Naive thymus-derived CD4-positive, alpha-beta T cell (primary cell): ENCODE measurements at regions not wholly inside any gene's neighbourhood (a gene's known extent, or its start where the extent isn't known, plus 50 kb on each side); places are given as distances from the start of the nearest gene placed in this dataset.

Experiments
- ATAC-seq: fragments of 150-1000 bp; cut with Tn5 transposase; 2 replicates; pipeline ENCODE4 v1.10.0; 2021; ENCODE audit warnings: mild to moderate bottlenecking, moderate library complexity
- CTCF ChIA-PET: fragments of 350-600 bp; sonication (Branson Sonifier 250); formaldehyde crosslinking; loops from one replicate; lab custom pipeline; 2021; ENCODE audit warnings: antibody characterized with exemption; lab: Charles Lee
- POLR2A ChIA-PET: fragments of 350-600 bp; sonication (Branson Sonifier 250); formaldehyde crosslinking; loops from one replicate; lab custom pipeline; 2021; ENCODE audit warnings: antibody characterized with exemption, inconsistent platforms; lab: Charles Lee
- DNase-seq, 9 donors: peaks; one replicate each; pipeline versions ENCODE4 v3.0.0 to v3.0.0-alpha.2; 2020 to 2022; ENCODE audit warnings: mixed read lengths in 1 of 9
- H3K27ac ChIP-seq: one replicate; pipeline ENCODE4 v1.7.0; 2013; ENCODE audit warnings: mild to moderate bottlenecking, low read depth, low read length, moderate library complexity
- H3K27me3 ChIP-seq, 2 donors: one replicate each; pipeline ENCODE4 v1.7.0; 2013; ENCODE audit warnings: low read length in 2 of 2, mild to moderate bottlenecking in 2 of 2, moderate library complexity in 2 of 2; ENCODE audit not compliant: control insufficient read depth in 2 of 2, insufficient read depth in 2 of 2
- H3K36me3 ChIP-seq, 3 experiments: 1 replicate in 2 of 3; 2 replicates in 1 of 3; pipeline ENCODE4 v1.7.0; 2013; ENCODE audit warnings: low read length in 3 of 3, mild to moderate bottlenecking in 3 of 3, moderate library complexity in 1 of 3; ENCODE audit not compliant: insufficient read depth in 3 of 3, control insufficient read depth in 2 of 3
- H3K4me1 ChIP-seq, 2 donors: one replicate each; pipeline ENCODE4 v1.7.0; 2013; ENCODE audit warnings: low read length in 2 of 2, mild to moderate bottlenecking in 2 of 2, moderate library complexity in 1 of 2; ENCODE audit not compliant: control insufficient read depth in 2 of 2, insufficient read depth in 2 of 2
- H3K4me3 ChIP-seq: 2 replicates; pipeline ENCODE4 v1.7.0; 2013; ENCODE audit warnings: mild to moderate bottlenecking, low read length
- H3K9me3 ChIP-seq, 3 experiments: 1 replicate in 2 of 3; 2 replicates in 1 of 3; pipeline ENCODE4 v1.7.0; 2013; ENCODE audit warnings: low read length in 3 of 3; ENCODE audit not compliant: control insufficient read depth in 2 of 3
- H3K27ac Mint-ChIP-seq, 9 donors: one replicate each; pipeline ENCODE4 v1.8.0; 2020 to 2022; ENCODE audit warnings: mixed read lengths in 9 of 9, mild to moderate bottlenecking in 8 of 9, moderate library complexity in 5 of 9, inconsistent platforms in 2 of 9
- H3K27me3 Mint-ChIP-seq, 5 donors: one replicate each; pipeline ENCODE4 v1.8.0; 2021 to 2022; ENCODE audit warnings: mixed read lengths in 5 of 5, mild to moderate bottlenecking in 1 of 5
- H3K36me3 Mint-ChIP-seq, 5 donors: one replicate each; pipeline ENCODE4 v1.8.0; 2020 to 2022; ENCODE audit warnings: mixed read lengths in 5 of 5, mild to moderate bottlenecking in 3 of 5, inconsistent platforms in 1 of 5
- H3K4me1 Mint-ChIP-seq, 7 donors: one replicate each; pipeline ENCODE4 v1.8.0; 2020 to 2022; ENCODE audit warnings: mixed read lengths in 7 of 7, mild to moderate bottlenecking in 3 of 7, inconsistent platforms in 1 of 7
- H3K4me3 Mint-ChIP-seq, 10 donors: one replicate each; pipeline ENCODE4 v1.8.0; 2020 to 2022; ENCODE audit warnings: mild to moderate bottlenecking in 10 of 10, mixed read lengths in 10 of 10, moderate library complexity in 6 of 10, inconsistent platforms in 2 of 10
- H3K9me3 Mint-ChIP-seq, 11 donors: one replicate each; pipeline ENCODE4 v1.8.0; 2020 to 2022; ENCODE audit warnings: mixed read lengths in 11 of 11, mild to moderate bottlenecking in 4 of 11, inconsistent platforms in 1 of 11, moderate library complexity in 1 of 11
- intact Hi-C, 2 donors: fragments of 100-400 bp; cut with micrococcal nuclease; formaldehyde crosslinking; loops; one replicate each; pipeline ENCODE4 v1.15.1; 2023

GRCh38 chr10:117748058-117748457 is 205.5 kb downstream of the EMX2 start:
- H3K4me3 ChIP-seq = no peak overlapping the region
- peaks cover 0 to 10% (median 0%) of the 10 kb centered on the region in 5 donors for H3K27me3 Mint-ChIP-seq
- no peaks in the 10 kb centered on the region for H3K4me1 ChIP-seq
- H3K27ac ChIP-seq = no peak overlapping the region
- intact Hi-C loops = no loop called here
- no peaks in the 10 kb centered on the region for H3K36me3 ChIP-seq
- H3K4me3 Mint-ChIP-seq = no peak overlapping the region
- no peaks in the 10 kb centered on the region for H3K27me3 ChIP-seq
- ChIA-PET POLR2A (no interaction called here), CTCF (no interaction called here)
- peaks cover 0 to 3% (median 0%) of the 10 kb centered on the region in 11 donors for H3K9me3 Mint-ChIP-seq
- DNase-seq (no peak), ATAC-seq (no peak)
- H3K27ac Mint-ChIP-seq = no peak overlapping the region
- H3K9me3 ChIP-seq = no peaks in the 10 kb centered on the region
- no peaks in the 10 kb centered on the region for H3K4me1 Mint-ChIP-seq
- no peaks in the 10 kb centered on the region for H3K36me3 Mint-ChIP-seq

DNA sequence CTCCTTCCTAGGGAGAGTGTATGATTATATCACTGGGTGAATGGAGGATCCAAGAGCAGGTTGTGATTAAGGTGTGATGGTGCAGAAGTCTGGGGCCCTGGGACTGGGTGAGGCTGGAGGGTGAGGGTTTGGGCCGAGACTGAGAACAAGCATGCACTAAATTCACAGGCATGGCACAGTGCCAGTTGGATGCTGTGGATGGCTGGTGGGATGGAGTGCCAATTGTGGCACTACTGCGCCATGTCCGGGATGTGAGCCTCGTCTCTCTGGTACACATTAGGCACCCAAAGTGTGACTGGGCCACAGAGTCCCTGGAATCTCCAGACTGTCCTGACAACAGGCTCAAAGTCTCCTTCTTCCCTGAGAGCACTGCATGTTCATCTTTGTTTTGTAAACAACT is 208.1 kb downstream of the EMX2 start:
- Histone ChIP-seq H3K27ac (no peak overlapping the region), H3K4me3 (no peak overlapping the region), H3K27me3 (no peaks in the 10 kb centered on the region), H3K4me1 (no peaks in the 10 kb centered on the region), H3K36me3 (no peaks in the 10 kb centered on the region), H3K9me3 (no peaks in the 10 kb centered on the region)
- Mint-ChIP-seq H3K36me3 (no peaks in the 10 kb centered on the region), H3K9me3 (peaks cover 0 to 3% (median 0%) of the 10 kb centered on the region in 11 donors), H3K27ac (no peak overlapping the region), H3K4me1 (no peaks in the 10 kb centered on the region), H3K27me3 (peaks cover 0 to 4% (median 0%) of the 10 kb centered on the region in 5 donors), H3K4me3 (no peak overlapping the region)
- intact Hi-C loops = no loop called here
- DNase-seq = no peak
- ChIA-PET CTCF (no interaction called here), POLR2A (no interaction called here)
- no peak for ATAC-seq

GRCh38 chr10:117751259-117751658 is 208.7 kb downstream of the EMX2 start:
- no peak overlapping the region for H3K4me3 ChIP-seq
- no peak overlapping the region for H3K4me3 Mint-ChIP-seq
- no peaks in the 10 kb centered on the region for H3K4me1 ChIP-seq
- no peaks in the 10 kb centered on the region for H3K9me3 ChIP-seq
- intact Hi-C loops = no loop called here
- H3K36me3 Mint-ChIP-seq = no peaks in the 10 kb centered on the region
- ChIA-PET CTCF (no interaction called here), POLR2A (no interaction called here)
- peaks cover 0 to 7% (median 0%) of the 10 kb centered on the region in 5 donors for H3K27me3 Mint-ChIP-seq
- H3K36me3 ChIP-seq = no peaks in the 10 kb centered on the region
- H3K27ac ChIP-seq = no peak overlapping the region
- ATAC-seq (no peak), DNase-seq (no peak)
- no peak overlapping the region for H3K27ac Mint-ChIP-seq
- peaks cover 0 to 3% (median 0%) of the 10 kb centered on the region in 11 donors for H3K9me3 Mint-ChIP-seq
- H3K4me1 Mint-ChIP-seq = no peaks in the 10 kb centered on the region
- H3K27me3 ChIP-seq = no peaks in the 10 kb centered on the region

GRCh38 chr10:117752103-117752502 is 209.6 kb downstream of the EMX2 start:
- H3K4me3 Mint-ChIP-seq = no peak overlapping the region
- H3K4me1 ChIP-seq = no peaks in the 10 kb centered on the region
- no peaks in the 10 kb centered on the region for H3K9me3 ChIP-seq
- intact Hi-C loops = no loop called here
- POLR2A ChIA-PET = no interaction called here
- no peaks in the 10 kb centered on the region for H3K27me3 ChIP-seq
- CTCF ChIA-PET = no interaction called here
- peaks cover 0 to 3% (median 0%) of the 10 kb centered on the region in 11 donors for H3K9me3 Mint-ChIP-seq
- no peaks in the 10 kb centered on the region for H3K36me3 Mint-ChIP-seq
- H3K4me3 ChIP-seq = no peak overlapping the region
- H3K36me3 ChIP-seq = no peaks in the 10 kb centered on the region
- H3K27me3 Mint-ChIP-seq = peaks cover 0 to 7% (median 0%) of the 10 kb centered on the region in 5 donors
- no peak overlapping the region for H3K27ac ChIP-seq
- no peak overlapping the region for H3K27ac Mint-ChIP-seq
- ATAC-seq = no peak
- H3K4me1 Mint-ChIP-seq = no peaks in the 10 kb centered on the region
- no peak for DNase-seq

DNA sequence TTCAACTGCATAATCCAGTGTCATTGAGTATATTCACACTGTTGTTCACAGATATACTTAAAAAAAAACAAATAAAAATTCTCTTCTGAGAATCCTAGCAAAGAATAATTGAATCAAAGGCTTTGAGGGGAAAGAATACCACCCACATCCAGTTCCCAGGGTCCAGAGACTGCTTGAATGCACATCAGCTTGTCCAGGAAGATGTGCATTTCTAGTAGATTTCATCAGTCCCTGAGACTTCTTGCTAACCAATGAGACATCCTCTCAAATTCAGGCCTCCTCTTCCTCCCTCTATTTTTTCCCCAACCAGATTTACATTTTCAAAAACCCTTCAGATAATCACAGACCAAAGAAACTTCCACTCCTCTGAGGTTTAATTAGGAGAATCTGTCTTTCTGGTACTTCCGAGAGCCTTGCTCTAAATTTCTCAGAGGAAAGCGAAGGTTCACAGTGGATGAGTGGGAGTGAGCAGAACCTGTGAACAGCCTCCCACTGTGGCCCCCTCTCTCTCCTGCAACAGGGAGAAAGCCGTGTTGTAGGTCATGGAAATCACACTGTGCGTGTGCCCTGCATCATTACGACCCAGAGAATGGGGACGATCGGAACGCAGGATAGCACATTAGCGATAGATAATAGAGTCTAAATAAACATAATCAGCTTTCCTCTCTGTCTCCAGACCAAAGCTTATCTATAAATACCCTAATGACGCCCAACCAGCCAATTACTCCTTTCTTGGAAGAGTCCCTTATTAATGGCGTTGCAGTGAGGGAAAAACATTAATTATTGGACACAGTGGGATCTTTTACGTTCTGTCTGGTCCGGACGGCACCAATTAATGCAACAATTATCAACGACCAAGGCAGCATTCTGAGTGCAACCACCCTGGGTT is 212.5 kb downstream of the EMX2 start:
- ATAC-seq = no peak
- Mint-ChIP-seq H3K27ac (peak overlapping the region in 1 of 9 donors; percentile 73), H3K36me3 (no peaks in the 10 kb centered on the region), H3K9me3 (peaks cover 0 to 3% (median 0%) of the 10 kb centered on the region in 11 donors), H3K4me1 (no peaks in the 10 kb centered on the region), H3K27me3 (peaks cover 0 to 11% (median 6%) of the 10 kb centered on the region in 5 donors), H3K4me3 (no peak overlapping the region)
- Histone ChIP-seq H3K4me1 (no peaks in the 10 kb centered on the region), H3K9me3 (no peaks in the 10 kb centered on the region), H3K36me3 (no peaks in the 10 kb centered on the region), H3K27ac (no peak overlapping the region), H3K4me3 (no peak overlapping the region), H3K27me3 (no peaks in the 10 kb centered on the region)
- ChIA-PET CTCF (no interaction called here), POLR2A (no interaction called here)
- intact Hi-C loops = no loop called here
- DNase-seq = no peak

DNA sequence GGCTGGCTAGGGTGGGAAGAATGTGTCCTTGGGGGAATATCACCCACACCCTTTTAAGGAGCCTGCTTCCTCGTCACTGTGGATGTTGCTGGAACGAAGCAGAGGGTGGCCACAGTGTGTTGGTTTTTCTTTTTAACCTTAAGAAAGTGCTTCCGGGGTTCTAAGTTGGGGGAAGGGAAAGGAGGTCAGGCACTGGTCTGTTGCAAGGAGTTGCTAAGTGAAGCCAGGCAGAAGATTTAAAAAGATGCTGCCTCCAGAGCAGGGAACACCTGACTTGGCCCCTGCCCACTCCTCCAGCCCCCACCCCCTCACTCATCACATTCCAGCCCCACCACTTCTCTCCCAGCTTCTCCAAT is 213.1 kb downstream of the EMX2 start:
- H3K4me1 Mint-ChIP-seq = no peaks in the 10 kb centered on the region
- no peak overlapping the region for H3K4me3 ChIP-seq
- ChIA-PET CTCF (no interaction called here), POLR2A (no interaction called here)
- intact Hi-C loops = no loop called here
- no peaks in the 10 kb centered on the region for H3K9me3 ChIP-seq
- H3K4me1 ChIP-seq = no peaks in the 10 kb centered on the region
- H3K36me3 ChIP-seq = no peaks in the 10 kb centered on the region
- ATAC-seq (no peak), DNase-seq (no peak)
- no peaks in the 10 kb centered on the region for H3K27me3 ChIP-seq
- no peak overlapping the region for H3K4me3 Mint-ChIP-seq
- H3K9me3 Mint-ChIP-seq = peaks cover 0 to 3% (median 0%) of the 10 kb centered on the region in 11 donors
- no peaks in the 10 kb centered on the region for H3K36me3 Mint-ChIP-seq
- peaks cover 0 to 12% (median 9%) of the 10 kb centered on the region in 5 donors for H3K27me3 Mint-ChIP-seq
- no peak overlapping the region for H3K27ac Mint-ChIP-seq
- H3K27ac ChIP-seq = no peak overlapping the region
